PC-3 (cell line): ENCODE measurements at regions not wholly inside any gene's neighbourhood (a gene's known extent, or its start where the extent isn't known, plus 50 kb on each side); places are given as distances from the start of the nearest gene placed in this dataset.

Experiments
- ATAC-seq: fragments of 200-7000 bp; cut with Tn5 transposase; 2 replicates; pipeline ENCODE4 v1.9.1; 2020; ENCODE audit warnings: mild to moderate bottlenecking, moderate library complexity
- BruUV-seq: library from RNA; stranded (reverse); fragments of 400-500 nt; replicated peaks from 2 replicates; lab custom pipeline; 2021; lab: Mats Ljungman, UMichigan
- CTCF ChIA-PET: fragments of 300-600 bp; sonication (Branson Sonifier 250); formaldehyde crosslinking; loops from one replicate; lab custom pipeline; 2022; ENCODE audit warnings: antibody characterized with exemption; lab: Charles Lee
- POLR2A ChIA-PET: fragments of 300-600 bp; sonication (Branson Sonifier 250); formaldehyde crosslinking; loops from one replicate; lab custom pipeline; 2022; ENCODE audit warnings: antibody characterized with exemption; ENCODE audit not compliant: unreplicated experiment; lab: Charles Lee
- DNase-seq: peaks from one replicate; pipeline ENCODE4 v3.0.0-alpha.2; 2015
- H2AFZ ChIP-seq: fragments of 300-600 bp; sonication (generic); 2 replicates; pipeline ENCODE4 v1.6.0; 2016; ENCODE audit warnings: antibody characterized with exemption, low read length
- H3F3A ChIP-seq: fragments of 300-600 bp; sonication (generic); one replicate; pipeline ENCODE4 v1.6.0; 2017; ENCODE audit warnings: antibody characterized with exemption, low read length, control low read depth, mild to moderate bottlenecking; ENCODE audit not compliant: unreplicated experiment
- H3K27ac ChIP-seq: fragments of 300-600 bp; sonication (generic); 2 replicates; pipeline ENCODE4 v1.5.1; 2016; ENCODE audit warnings: mild to moderate bottlenecking, low read length
- H3K27me3 ChIP-seq: fragments of 300-600 bp; sonication (generic); 2 replicates; pipeline ENCODE4 v1.6.1; 2016; ENCODE audit warnings: low read length, mixed read lengths
- H3K36me3 ChIP-seq: fragments of 300-600 bp; sonication (generic); 2 replicates; pipeline ENCODE4 v1.6.1; 2016; ENCODE audit warnings: low read depth, mixed run types, low read length, mixed read lengths
- H3K4me1 ChIP-seq: fragments of 300-600 bp; sonication (generic); 2 replicates; pipeline ENCODE4 v1.5.1; 2016; ENCODE audit warnings: low read length; ENCODE audit not compliant: insufficient read depth
- H3K4me2 ChIP-seq: fragments of 300-600 bp; sonication (generic); 2 replicates; pipeline ENCODE4 v1.6.0; 2016; ENCODE audit warnings: low read length
- H3K4me3 ChIP-seq: fragments of 300-600 bp; sonication (generic); 2 replicates; pipeline ENCODE4 v1.5.1; 2016; ENCODE audit warnings: mild to moderate bottlenecking, low read length, mixed read lengths
- H3K79me2 ChIP-seq: fragments of 300-600 bp; sonication (generic); 2 replicates; pipeline ENCODE4 v1.6.1; 2017; ENCODE audit warnings: low read length, mixed read lengths
- H3K9ac ChIP-seq: fragments of 300-600 bp; sonication (generic); 2 replicates; pipeline ENCODE4 v1.6.0; 2016; ENCODE audit warnings: mild to moderate bottlenecking, low read length
- H3K9me2 ChIP-seq: fragments of 300-600 bp; sonication (generic); replicated peaks from 2 replicates; pipeline ENCODE4 v1.6.1; 2016; ENCODE audit warnings: mixed run types, low read length, mixed read lengths
- H3K9me3 ChIP-seq: fragments of 300-600 bp; sonication (generic); 2 replicates; pipeline ENCODE4 v1.6.1; 2016; ENCODE audit warnings: low read length, mixed read lengths
- H4K20me1 ChIP-seq: fragments of 300-600 bp; sonication (generic); 2 replicates; pipeline ENCODE4 v1.6.1; 2016; ENCODE audit warnings: low read length, mixed read lengths
- CTCF ChIP-seq: fragments of 300-600 bp; sonication (generic); conservative IDR thresholded peaks from 2 replicates; pipeline ENCODE4 v1.5.1; 2017; ENCODE audit warnings: antibody characterized with exemption, low read depth, mild to moderate bottlenecking, low read length
- EZH2 ChIP-seq: fragments of 300-600 bp; sonication (generic); IDR thresholded peaks from one replicate; pipeline ENCODE4 v1.6.1; 2017; ENCODE audit warnings: antibody characterized with exemption, mild to moderate bottlenecking, low read length; ENCODE audit not compliant: unreplicated experiment
- EZH2phosphoT487 ChIP-seq: fragments of 300-600 bp; sonication (generic); IDR thresholded peaks from 2 replicates; pipeline ENCODE4 v1.6.1; 2018; ENCODE audit warnings: mild to moderate bottlenecking, antibody characterized with exemption, low read length, borderline replicate concordance
- intact Hi-C: fragments of 100-400 bp; cut with micrococcal nuclease; formaldehyde crosslinking; loops from 2 replicates; pipeline ENCODE4 v1.9.0; 2023

- Histone ChIP-seq H3K27ac (no peak overlapping the region), H3K9ac (no peak overlapping the region), H3K4me1 (no peaks in the 10 kb centered on the region), H3K27me3 (no peaks in the 10 kb centered on the region), H4K20me1 (no peaks in the 10 kb centered on the region), H3K4me3 (no peak overlapping the region), H3K79me2 (no peaks in the 10 kb centered on the region), H3K9me2 (0 out of 2 replicates have a peak, but pooled peaks cover 2% of the 10 kb centered on the region), H3K36me3 (no peaks in the 10 kb centered on the region), H3K4me2 (no peak overlapping the region), H3F3A (no peaks in the 10 kb centered on the region), H2AFZ (no peak overlapping the region), H3K9me3 (no peaks in the 10 kb centered on the region)
- CTCF ChIA-PET: no interaction called here
- intact Hi-C loops: no loop called here
- POLR2A ChIA-PET: no interaction called here
- BruUV-seq: no TSS peak
- DNase-seq (no peak), ATAC-seq (no peak)
- TF ChIP-seq CTCF: no peak
- TF ChIP-seq EZH2: no peak
- no peak for TF ChIP-seq EZH2phosphoT487
Observed at GRCh38 chr2:51760441-51760840, 728.5 kb upstream of the NRXN1 start.

GRCh38 chr2:51758081-51758480, 726.1 kb upstream of the NRXN1 start:
- intact Hi-C loops: no loop called here
- H3K4me3 ChIP-seq: no peak overlapping the region
- no peaks in the 10 kb centered on the region for H3K36me3 ChIP-seq
- no peaks in the 10 kb centered on the region for H4K20me1 ChIP-seq
- no peaks in the 10 kb centered on the region for H3K27me3 ChIP-seq
- 0 out of 2 replicates have a peak, but pooled peaks cover 2% of the 10 kb centered on the region for H3K9me2 ChIP-seq
- no peak overlapping the region for H3K27ac ChIP-seq
- no peak for ATAC-seq
- peak; percentile 4 for DNase-seq
- no TSS peak for BruUV-seq
- no peaks in the 10 kb centered on the region for H3K79me2 ChIP-seq
- ChIA-PET POLR2A (no interaction called here), CTCF (no interaction called here)
- no peaks in the 10 kb centered on the region for H3F3A ChIP-seq
- H2AFZ ChIP-seq: peak overlapping the region; percentile 37; the same call in 1 of the 2 replicates
- no peak overlapping the region for H3K9ac ChIP-seq
- TF ChIP-seq CTCF (no peak), EZH2phosphoT487 (no peak), EZH2 (no peak)
- no peaks in the 10 kb centered on the region for H3K9me3 ChIP-seq
- no peaks in the 10 kb centered on the region for H3K4me1 ChIP-seq
- no peak overlapping the region for H3K4me2 ChIP-seq

GRCh38 chr2:51734115-51734514, 702.2 kb upstream of the NRXN1 start:
- no peak overlapping the region for H3K4me2 ChIP-seq
- TF ChIP-seq EZH2: no peak
- no peak for TF ChIP-seq CTCF
- TF ChIP-seq EZH2phosphoT487: no peak
- H3K9me3 ChIP-seq: no peaks in the 10 kb centered on the region
- no peak overlapping the region for H3K27ac ChIP-seq
- H3K27me3 ChIP-seq: no peaks in the 10 kb centered on the region
- ChIA-PET POLR2A (no interaction called here), CTCF (no interaction called here)
- no peak overlapping the region for H3K9ac ChIP-seq
- no peaks in the 10 kb centered on the region for H3K4me1 ChIP-seq
- no peak overlapping the region for H3K4me3 ChIP-seq
- intact Hi-C loops: no loop called here
- no peaks in the 10 kb centered on the region for H3K36me3 ChIP-seq
- no peaks in the 10 kb centered on the region for H3K9me2 ChIP-seq
- ATAC-seq (no peak), DNase-seq (no peak)
- H3F3A ChIP-seq: no peaks in the 10 kb centered on the region
- no TSS peak for BruUV-seq
- H4K20me1 ChIP-seq: no peaks in the 10 kb centered on the region
- H3K79me2 ChIP-seq: no peaks in the 10 kb centered on the region
- no peak overlapping the region for H2AFZ ChIP-seq
